Nephron (organoid): ENCODE measurements at regions not wholly inside any gene's neighbourhood (a gene's known extent, or its start where the extent isn't known, plus 50 kb on each side); places are given as distances from the start of the nearest gene placed in this dataset.

Experiments
- H3K27ac Mint-ChIP-seq, 3 experiments: 2 replicates each; pipeline ENCODE4 v1.8.0; 2020; ENCODE audit warnings: mixed read lengths in 3 of 3, mild to moderate bottlenecking in 2 of 3, moderate library complexity in 1 of 3
- H3K27me3 Mint-ChIP-seq: 2 replicates; pipeline ENCODE4 v1.8.0; 2021; ENCODE audit warnings: low read depth, mild to moderate bottlenecking, moderate library complexity, mixed read lengths
- H3K36me3 Mint-ChIP-seq: 2 replicates; pipeline ENCODE4 v1.8.0; 2020; ENCODE audit warnings: low read depth, mixed read lengths
- H3K4me1 Mint-ChIP-seq: 2 replicates; pipeline ENCODE4 v1.8.0; 2020; ENCODE audit warnings: mixed read lengths
- H3K4me3 Mint-ChIP-seq, 3 experiments: 2 replicates each; pipeline ENCODE4 v1.8.0; 2020; ENCODE audit warnings: mild to moderate bottlenecking in 3 of 3, mixed read lengths in 3 of 3, moderate library complexity in 2 of 3
- H3K9me3 Mint-ChIP-seq: 2 replicates; pipeline ENCODE4 v1.8.0; 2020; ENCODE audit warnings: mixed read lengths
- CTCF ChIP-seq, 3 experiments: fragments of 200-600 bp; sonication (generic); IDR thresholded peaks; one replicate each; pipeline ENCODE4 v1.5.0; 2021; ENCODE audit warnings: antibody characterized with exemption in 3 of 3; ENCODE audit not compliant: unreplicated experiment in 3 of 3

GRCh38 chr6:95519228-95520037 is 57.9 kb upstream of the MANEA start:
- H3K27me3 Mint-ChIP-seq, result no peaks in the 10 kb centered on the region
- TF ChIP-seq CTCF (IDR thresholded peaks at IDR 0.05; ENCODE audit: unreplicated experiment in 3 of 3), result no peak
- no peaks in the 10 kb centered on the region for H3K4me1 Mint-ChIP-seq
- H3K27ac Mint-ChIP-seq, result no peak overlapping the region
- H3K9me3 Mint-ChIP-seq, result no peaks in the 10 kb centered on the region
- no peak overlapping the region for H3K4me3 Mint-ChIP-seq
- no peaks in the 10 kb centered on the region for H3K36me3 Mint-ChIP-seq

- H3K27me3 Mint-ChIP-seq, result no peaks in the 10 kb centered on the region
- H3K27ac Mint-ChIP-seq, result no peak overlapping the region
- no peaks in the 10 kb centered on the region for H3K36me3 Mint-ChIP-seq
- H3K9me3 Mint-ChIP-seq, result no peaks in the 10 kb centered on the region
- no peak for TF ChIP-seq CTCF (IDR thresholded peaks at IDR 0.05; ENCODE audit: unreplicated experiment in 3 of 3)
- H3K4me3 Mint-ChIP-seq, result no peak overlapping the region
- no peaks in the 10 kb centered on the region for H3K4me1 Mint-ChIP-seq
Observed at GRCh38 chr6:95521181-95521580, 56.2 kb upstream of the MANEA start.
